HL-60 (cell line): ENCODE measurements at regions not wholly inside any gene's neighbourhood (a gene's known extent, or its start where the extent isn't known, plus 50 kb on each side); places are given as distances from the start of the nearest gene placed in this dataset.

Experiments used
- DNase-seq, 2 experiments: peaks; one replicate each; pipeline ENCODE4 v3.0.0-alpha.2; 2010 to 2020; ENCODE audit warnings: low read depth in 1 of 2, low spot score in 1 of 2
- H3K27ac ChIP-seq: fragments of 250-450 bp; sonication (Bioruptor Pico); replicated peaks from 2 replicates; pipeline ENCODE4 v1.5.1; 2020; ENCODE audit warnings: mild to moderate bottlenecking, moderate library complexity
- H3K27me3 ChIP-seq: fragments of 250-450 bp; sonication (Bioruptor Pico); 2 replicates; pipeline ENCODE4 v1.5.1; 2021; ENCODE audit warnings: mild to moderate bottlenecking, moderate library complexity; ENCODE audit not compliant: insufficient read depth, poor library complexity, severe bottlenecking
- H3K4me3 ChIP-seq: replicated peaks from 2 replicates; pipeline ENCODE4 v1.5.1; 2011; ENCODE audit warnings: mild to moderate bottlenecking, control low read depth, low read length; ENCODE audit not compliant: insufficient read depth
- GABPA ChIP-seq: IDR thresholded peaks from 2 replicates; pipeline ENCODE4 v1.6.1; 2012; ENCODE audit warnings: low read depth
- POLR2AphosphoS5 ChIP-seq: IDR thresholded peaks from 2 replicates; pipeline ENCODE4 v1.6.1; 2012; ENCODE audit warnings: low read depth
- SPI1 ChIP-seq: IDR thresholded peaks from 2 replicates; pipeline ENCODE4 v1.6.1; 2012; ENCODE audit warnings: low read depth, mild to moderate bottlenecking, borderline replicate concordance
- TF ChIP-seq, protein P1 (sequence below): IDR thresholded peaks from 2 replicates; pipeline ENCODE4 v1.6.1; 2012; ENCODE audit warnings: low read depth; ENCODE audit not compliant: insufficient replicate concordance
- TF ChIP-seq, protein P2 (sequence below): IDR thresholded peaks from one replicate; pipeline ENCODE4 v1.5.1; 2011; ENCODE audit warnings: low read length, control low read depth, inconsistent platforms; ENCODE audit not compliant: insufficient read depth

DNA sequence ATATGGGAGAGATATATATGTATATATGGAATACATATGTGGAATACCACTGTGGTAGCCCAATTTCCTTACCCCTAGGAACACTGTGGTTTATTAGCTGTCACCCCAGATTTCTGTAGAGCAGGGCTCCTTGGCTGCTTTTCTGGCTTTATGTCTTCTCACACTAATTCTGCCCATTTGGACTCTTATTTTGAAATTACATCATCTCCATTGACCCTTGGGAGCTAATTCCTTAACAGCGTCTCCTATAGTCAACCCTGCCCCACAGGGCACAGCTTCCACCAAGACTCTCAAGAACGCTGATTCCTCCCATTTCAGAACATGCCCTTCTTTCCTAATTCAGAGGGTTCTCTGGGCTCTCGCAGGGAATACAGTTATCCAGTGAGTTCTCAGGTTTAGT lies 55.4 kb upstream of the TARP start:
- Histone ChIP-seq H3K27me3 (no peaks in the 10 kb centered on the region), H3K27ac (no peak overlapping the region), H3K4me3 (no peak overlapping the region)
- no peak for TF ChIP-seq POLR2AphosphoS5
- TF ChIP-seq, protein P1, sequence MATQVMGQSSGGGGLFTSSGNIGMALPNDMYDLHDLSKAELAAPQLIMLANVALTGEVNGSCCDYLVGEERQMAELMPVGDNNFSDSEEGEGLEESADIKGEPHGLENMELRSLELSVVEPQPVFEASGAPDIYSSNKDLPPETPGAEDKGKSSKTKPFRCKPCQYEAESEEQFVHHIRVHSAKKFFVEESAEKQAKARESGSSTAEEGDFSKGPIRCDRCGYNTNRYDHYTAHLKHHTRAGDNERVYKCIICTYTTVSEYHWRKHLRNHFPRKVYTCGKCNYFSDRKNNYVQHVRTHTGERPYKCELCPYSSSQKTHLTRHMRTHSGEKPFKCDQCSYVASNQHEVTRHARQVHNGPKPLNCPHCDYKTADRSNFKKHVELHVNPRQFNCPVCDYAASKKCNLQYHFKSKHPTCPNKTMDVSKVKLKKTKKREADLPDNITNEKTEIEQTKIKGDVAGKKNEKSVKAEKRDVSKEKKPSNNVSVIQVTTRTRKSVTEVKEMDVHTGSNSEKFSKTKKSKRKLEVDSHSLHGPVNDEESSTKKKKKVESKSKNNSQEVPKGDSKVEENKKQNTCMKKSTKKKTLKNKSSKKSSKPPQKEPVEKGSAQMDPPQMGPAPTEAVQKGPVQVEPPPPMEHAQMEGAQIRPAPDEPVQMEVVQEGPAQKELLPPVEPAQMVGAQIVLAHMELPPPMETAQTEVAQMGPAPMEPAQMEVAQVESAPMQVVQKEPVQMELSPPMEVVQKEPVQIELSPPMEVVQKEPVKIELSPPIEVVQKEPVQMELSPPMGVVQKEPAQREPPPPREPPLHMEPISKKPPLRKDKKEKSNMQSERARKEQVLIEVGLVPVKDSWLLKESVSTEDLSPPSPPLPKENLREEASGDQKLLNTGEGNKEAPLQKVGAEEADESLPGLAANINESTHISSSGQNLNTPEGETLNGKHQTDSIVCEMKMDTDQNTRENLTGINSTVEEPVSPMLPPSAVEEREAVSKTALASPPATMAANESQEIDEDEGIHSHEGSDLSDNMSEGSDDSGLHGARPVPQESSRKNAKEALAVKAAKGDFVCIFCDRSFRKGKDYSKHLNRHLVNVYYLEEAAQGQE = no peak
- TF ChIP-seq GABPA = no peak
- DNase-seq = no peak

GRCh38 chr7:38327637-38328036 lies 54.2 kb upstream of the TARP start:
- Histone ChIP-seq H3K4me3 (no peak overlapping the region), H3K27me3 (no peaks in the 10 kb centered on the region), H3K27ac (no peak overlapping the region)
- no peak for DNase-seq
- TF ChIP-seq, protein P1 = no peak
- TF ChIP-seq, protein P2, sequence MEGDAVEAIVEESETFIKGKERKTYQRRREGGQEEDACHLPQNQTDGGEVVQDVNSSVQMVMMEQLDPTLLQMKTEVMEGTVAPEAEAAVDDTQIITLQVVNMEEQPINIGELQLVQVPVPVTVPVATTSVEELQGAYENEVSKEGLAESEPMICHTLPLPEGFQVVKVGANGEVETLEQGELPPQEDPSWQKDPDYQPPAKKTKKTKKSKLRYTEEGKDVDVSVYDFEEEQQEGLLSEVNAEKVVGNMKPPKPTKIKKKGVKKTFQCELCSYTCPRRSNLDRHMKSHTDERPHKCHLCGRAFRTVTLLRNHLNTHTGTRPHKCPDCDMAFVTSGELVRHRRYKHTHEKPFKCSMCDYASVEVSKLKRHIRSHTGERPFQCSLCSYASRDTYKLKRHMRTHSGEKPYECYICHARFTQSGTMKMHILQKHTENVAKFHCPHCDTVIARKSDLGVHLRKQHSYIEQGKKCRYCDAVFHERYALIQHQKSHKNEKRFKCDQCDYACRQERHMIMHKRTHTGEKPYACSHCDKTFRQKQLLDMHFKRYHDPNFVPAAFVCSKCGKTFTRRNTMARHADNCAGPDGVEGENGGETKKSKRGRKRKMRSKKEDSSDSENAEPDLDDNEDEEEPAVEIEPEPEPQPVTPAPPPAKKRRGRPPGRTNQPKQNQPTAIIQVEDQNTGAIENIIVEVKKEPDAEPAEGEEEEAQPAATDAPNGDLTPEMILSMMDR = no peak
- TF ChIP-seq SPI1 (no peak), POLR2AphosphoS5 (no peak), GABPA (no peak)
